IMR-90 (cell line): ENCODE measurements at regions not wholly inside any gene's neighbourhood (a gene's known extent, or its start where the extent isn't known, plus 50 kb on each side); places are given as distances from the start of the nearest gene placed in this dataset.

Source experiments
- ATAC-seq: fragments of 200-7000 bp; cut with Tn5 transposase; 2 replicates; pipeline ENCODE4 v1.9.1; 2020; ENCODE audit warnings: low read depth, mild to moderate bottlenecking, moderate library complexity
- BruUV-seq: library from RNA; stranded (reverse); fragments of 400-500 nt; replicated peaks from 2 replicates; lab custom pipeline; 2021; lab: Mats Ljungman, UMichigan
- CTCF ChIA-PET: fragments of 300-600 bp; formaldehyde crosslinking; extraction: SDS; loops from one replicate; lab custom pipeline; 2021; ENCODE audit warnings: antibody characterized with exemption; lab: Yijun Ruan, JAX
- POLR2A ChIA-PET: fragments of 300-600 bp; sonication (Branson Sonifier 250); formaldehyde crosslinking; loops from one replicate; lab custom pipeline; 2022; ENCODE audit warnings: antibody characterized with exemption; ENCODE audit not compliant: unreplicated experiment; lab: Charles Lee
- DNase-seq: peaks from one replicate; pipeline ENCODE4 v3.0.0; 2013
- H2AFZ ChIP-seq: replicated peaks from 2 replicates; pipeline ENCODE3; 2013; ENCODE audit warnings: low read length, mild to moderate bottlenecking; ENCODE audit not compliant: poor library complexity
- H2AK5ac ChIP-seq: 2 replicates; pipeline ENCODE4 v1.6.1; 2013; ENCODE audit warnings: low read depth, low read length, inconsistent platforms
- H2AK9ac ChIP-seq: replicated peaks from 2 replicates; pipeline ENCODE3; 2013; ENCODE audit warnings: mild to moderate bottlenecking, low read depth, low read length, moderate library complexity; ENCODE audit not compliant: poor library complexity
- H2BK120ac ChIP-seq: 2 replicates; pipeline ENCODE4 v1.6.1; 2013; ENCODE audit warnings: low read depth, low read length, inconsistent platforms
- H2BK15ac ChIP-seq: 3 replicates; pipeline ENCODE4 v1.6.1; 2013; ENCODE audit warnings: low read depth, low read length, inconsistent platforms
- H2BK20ac ChIP-seq: 2 replicates; pipeline ENCODE4 v1.6.1; 2013; ENCODE audit warnings: low read depth, mild to moderate bottlenecking, inconsistent platforms, low read length, moderate library complexity
- H2BK5ac ChIP-seq: 2 replicates; pipeline ENCODE4 v1.6.1; 2013; ENCODE audit warnings: mild to moderate bottlenecking, low read depth, low read length, inconsistent platforms; ENCODE audit not compliant: poor library complexity, severe bottlenecking
- H3K14ac ChIP-seq: replicated peaks from 2 replicates; pipeline ENCODE4 v1.6.1; 2013; ENCODE audit warnings: low read depth, low read length, inconsistent platforms
- H3K18ac ChIP-seq: 2 replicates; pipeline ENCODE4 v1.6.1; 2013; ENCODE audit warnings: low read depth, low read length, control low read depth
- H3K23ac ChIP-seq: 2 replicates; pipeline ENCODE4 v1.6.1; 2013; ENCODE audit warnings: low read depth, low read length, inconsistent platforms
- H3K27ac ChIP-seq: 2 replicates; pipeline ENCODE4 v1.5.1; 2013; ENCODE audit warnings: mild to moderate bottlenecking, control low read depth, low read length; ENCODE audit not compliant: insufficient read depth
- H3K27me3 ChIP-seq: 2 replicates; pipeline ENCODE4 v1.6.1; 2013; ENCODE audit warnings: low read length; ENCODE audit not compliant: control insufficient read depth, insufficient read depth
- H3K36me3 ChIP-seq: 2 replicates; pipeline ENCODE4 v1.6.1; 2013; ENCODE audit warnings: low read length, mixed read lengths; ENCODE audit not compliant: control insufficient read depth, insufficient read depth
- H3K4ac ChIP-seq: 2 replicates; pipeline ENCODE4 v1.6.1; 2013; ENCODE audit warnings: low read depth, low read length, inconsistent platforms
- H3K4me1 ChIP-seq: 2 replicates; pipeline ENCODE4 v1.6.1; 2013; ENCODE audit warnings: low read length, mixed read lengths; ENCODE audit not compliant: control insufficient read depth, insufficient read depth
- H3K4me2 ChIP-seq: 2 replicates; pipeline ENCODE4 v1.6.1; 2013; ENCODE audit warnings: low read depth, mild to moderate bottlenecking, control low read depth, low read length, moderate library complexity
- H3K4me3 ChIP-seq: 2 replicates; pipeline ENCODE4 v1.5.1; 2013; ENCODE audit warnings: low read depth, mild to moderate bottlenecking, control low read depth, low read length, moderate library complexity; ENCODE audit not compliant: insufficient read depth
- H3K56ac ChIP-seq: 2 replicates; pipeline ENCODE4 v1.6.1; 2013; ENCODE audit warnings: low read length, inconsistent platforms; ENCODE audit not compliant: insufficient read depth; ENCODE audit errors: extremely low read depth
- H3K79me1 ChIP-seq, 2 experiments: 2 replicates each; pipeline ENCODE4 v1.6.1; 2013; ENCODE audit warnings: low read length in 2 of 2, inconsistent platforms in 1 of 2, low read depth in 1 of 2
- H3K9ac ChIP-seq: 2 replicates; pipeline ENCODE4 v1.6.1; 2013; ENCODE audit warnings: low read depth, low read length, control low read depth
- H3K9me1 ChIP-seq: 2 replicates; pipeline ENCODE4 v1.6.1; 2013; ENCODE audit warnings: low read length, inconsistent platforms; ENCODE audit not compliant: insufficient read depth
- H3K9me3 ChIP-seq: 2 replicates; pipeline ENCODE4 v1.6.1; 2013; ENCODE audit warnings: low read length; ENCODE audit not compliant: control insufficient read depth, insufficient read depth
- H4K20me1 ChIP-seq: 2 replicates; pipeline ENCODE4 v1.6.1; 2013; ENCODE audit warnings: low read length, inconsistent platforms; ENCODE audit not compliant: insufficient read depth
- H4K5ac ChIP-seq: 2 replicates; pipeline ENCODE4 v1.6.1; 2013; ENCODE audit warnings: mild to moderate bottlenecking, low read depth, low read length, control low read depth
- H4K8ac ChIP-seq, 2 experiments: 2 replicates each; pipeline ENCODE4 v1.6.1; 2013; ENCODE audit warnings: low read depth in 2 of 2, low read length in 2 of 2, control low read depth in 1 of 2, inconsistent platforms in 1 of 2
- H4K91ac ChIP-seq: 2 replicates; pipeline ENCODE4 v1.6.1; 2013; ENCODE audit warnings: low read depth, low read length, inconsistent platforms; ENCODE audit not compliant: insufficient read depth
- BHLHE40 ChIP-seq: fragments of 150-350 bp; IDR thresholded peaks from 2 replicates; pipeline ENCODE4 v1.6.1; 2016; ENCODE audit warnings: mild to moderate bottlenecking, low read depth, low read length
- FOS ChIP-seq: fragments of 150-350 bp; IDR thresholded peaks from 2 replicates; pipeline ENCODE4 v1.6.1; 2016; ENCODE audit warnings: low read depth, low read length
- MAFK ChIP-seq: IDR thresholded peaks from 2 replicates; pipeline ENCODE4 v1.6.1; 2012; ENCODE audit warnings: low read depth, low read length, improper control_type of control experiment
- NFE2L2 ChIP-seq: fragments of 150-350 bp; IDR thresholded peaks from 2 replicates; pipeline ENCODE4 v1.6.1; 2016; ENCODE audit warnings: low read depth, mild to moderate bottlenecking, low read length
- RAD21 ChIP-seq: IDR thresholded peaks from 2 replicates; pipeline ENCODE4 v1.6.1; 2012; ENCODE audit warnings: low read length, improper control_type of control experiment
- RCOR1 ChIP-seq: IDR thresholded peaks from 2 replicates; pipeline ENCODE4 v1.6.1; 2012; ENCODE audit warnings: mild to moderate bottlenecking, low read length, improper control_type of control experiment; ENCODE audit not compliant: insufficient replicate concordance
- SMC3 ChIP-seq: fragments of 150-350 bp; IDR thresholded peaks from 2 replicates; pipeline ENCODE4 v1.6.1; 2016; ENCODE audit warnings: low read depth, mild to moderate bottlenecking, antibody characterized with exemption, low read length, moderate library complexity
- WGBS, 2 experiments: methylation state at CpG; one replicate each; pipeline versions ENCODE4 v1.1.5 to v1.1.7; 2013; ENCODE audit warnings: missing lambda C conversion rate in 2 of 2; ENCODE audit not compliant: insufficient read length in 1 of 2; ENCODE audit errors: extremely low coverage in 2 of 2; 5-methylcytosine and 5-hydroxymethylcytosine counted together
- dilution Hi-C: fragments of 300-500 bp; cut with HindIII; formaldehyde crosslinking; loops from one replicate; pipeline ENCODE4 v1.14.3; 2018; ENCODE audit warnings: low sequenced_read_pairs; ENCODE audit not compliant: unreplicated experiment
- in situ Hi-C: fragments of 300-500 bp; cut with MboI; formaldehyde crosslinking; loops from 3 replicates; pipeline ENCODE4 v1.14.3; 2019; ENCODE audit warnings: low sequenced_read_pairs, inconsistent platforms, mixed read lengths
- intact Hi-C: fragments of 100-400 bp; cut with micrococcal nuclease; formaldehyde crosslinking; loops from 2 replicates; pipeline ENCODE4 v1.10.0; 2022
- TF ChIP-seq, protein P1 (sequence below): fragments of 150-350 bp; IDR thresholded peaks from 2 replicates; pipeline ENCODE4 v1.6.1; 2017; ENCODE audit warnings: mild to moderate bottlenecking, antibody characterized with exemption, low read length, low read depth
- TF ChIP-seq, protein P2 (sequence below): conservative IDR thresholded peaks from 2 replicates; pipeline ENCODE4 v1.5.1; 2012; ENCODE audit warnings: mild to moderate bottlenecking, low read depth, low read length, improper control_type of control experiment

DNA sequence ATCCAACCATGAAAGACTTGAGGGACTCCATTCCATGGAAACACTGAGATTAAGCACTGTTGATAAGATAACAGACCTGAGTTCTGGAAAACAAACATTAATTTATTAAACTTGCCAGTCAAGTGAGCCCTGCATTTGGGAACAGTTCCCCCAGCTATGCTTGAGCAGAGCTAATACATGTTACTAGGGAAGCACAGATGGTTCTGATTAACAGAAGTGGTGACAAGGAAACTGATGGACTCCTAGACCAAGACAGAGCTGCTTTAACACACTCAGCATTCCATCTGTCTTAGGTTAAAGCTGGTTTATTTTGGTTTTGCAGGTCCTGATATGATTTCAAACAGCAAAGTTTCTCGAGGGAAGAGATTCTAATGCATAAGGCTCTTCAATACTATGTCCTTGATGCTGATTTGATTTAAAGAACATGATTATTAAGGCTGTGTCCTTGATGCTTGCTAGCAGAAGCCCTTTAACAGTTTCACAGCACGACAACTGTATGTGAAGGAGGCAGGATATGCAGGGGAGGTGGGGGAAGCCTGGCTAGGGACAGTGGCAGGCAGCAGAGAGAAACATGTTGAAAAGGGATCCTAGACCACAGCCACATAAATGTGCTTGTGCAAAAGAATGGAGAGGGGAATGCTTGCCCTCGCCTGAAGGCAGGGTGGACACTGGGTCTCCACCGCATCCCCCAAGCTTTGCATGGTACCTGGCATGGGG lies 66.2 kb downstream of the ACTBL2 start:
- WGBS, 2 experiments, result 76% methylated on average over 2 of the region's 4 CpGs; no CpG with 5 or more reads in 1 of the 2 experiments
- intact Hi-C loops, result no loop called here
- Histone ChIP-seq H2AK5ac (peak overlapping the region; percentile 88), H4K20me1 (no peaks in the 10 kb centered on the region), H3K14ac (peak overlapping the region; percentile 68), H3K23ac (peak overlapping the region; percentile 8; the same call in 1 of the 2 replicates), H3K79me1 (no peaks in the 10 kb centered on the region), H2BK5ac (no peak overlapping the region), H2BK20ac (peak overlapping the region; percentile 47), H3K9me1 (peaks cover 12% of the 10 kb centered on the region), H3K4ac (peak overlapping the region; percentile 74), H3K4me2 (no peak overlapping the region), H3K9ac (peak overlapping the region; percentile 9; the same call in 1 of the 2 replicates), H3K9me3 (no peaks in the 10 kb centered on the region), H2AFZ (peak overlapping the region; percentile 53), H3K36me3 (no peaks in the 10 kb centered on the region), H4K5ac (peak overlapping the region; percentile 1; the same call in 1 of the 2 replicates), H3K56ac (no peak overlapping the region), H4K91ac (peak overlapping the region; percentile 26), H2BK120ac (peak overlapping the region; percentile 82), H3K4me3 (no peak overlapping the region), H3K27ac (peak overlapping the region; percentile 56; the same call in 1 of the 2 replicates), H2AK9ac (peak overlapping the region; percentile 33), H3K18ac (peak overlapping the region; percentile 10), H3K27me3 (no peaks in the 10 kb centered on the region), H3K4me1 (peaks cover 10% of the 10 kb centered on the region), H4K8ac (peak overlapping the region in 1 of 2 experiments; percentile 16; a peak in 2 of 4 replicates), H2BK15ac (peak overlapping the region; percentile 35; the same call in 2 of the 3 replicates)
- dilution Hi-C loops, result no loop called here
- in situ Hi-C loops, result loop anchor here (25.0 kb wide), 1 partner anchor 1046 kb away; the partner anchor contains the start of gene PLK2
- BruUV-seq, result no TSS peak
- ChIA-PET POLR2A (no interaction called here), CTCF (interaction anchor here (0.6 to 0.7 kb wide), 2 partner anchors 122 to 439 kb away, joined by 3 read pairs; no protein-coding TSS in a partner anchor)
- peak; percentile 85 for DNase-seq
- ATAC-seq, result peak; percentile 85
- TF ChIP-seq, protein P1, sequence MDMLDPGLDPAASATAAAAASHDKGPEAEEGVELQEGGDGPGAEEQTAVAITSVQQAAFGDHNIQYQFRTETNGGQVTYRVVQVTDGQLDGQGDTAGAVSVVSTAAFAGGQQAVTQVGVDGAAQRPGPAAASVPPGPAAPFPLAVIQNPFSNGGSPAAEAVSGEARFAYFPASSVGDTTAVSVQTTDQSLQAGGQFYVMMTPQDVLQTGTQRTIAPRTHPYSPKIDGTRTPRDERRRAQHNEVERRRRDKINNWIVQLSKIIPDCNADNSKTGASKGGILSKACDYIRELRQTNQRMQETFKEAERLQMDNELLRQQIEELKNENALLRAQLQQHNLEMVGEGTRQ, result no peak
- TF ChIP-seq MAFK, result no peak; the same call in 1 of the 2 replicates
- TF ChIP-seq SMC3, result no peak
- no peak for TF ChIP-seq RCOR1
- no peak for TF ChIP-seq RAD21
- TF ChIP-seq, protein P2, sequence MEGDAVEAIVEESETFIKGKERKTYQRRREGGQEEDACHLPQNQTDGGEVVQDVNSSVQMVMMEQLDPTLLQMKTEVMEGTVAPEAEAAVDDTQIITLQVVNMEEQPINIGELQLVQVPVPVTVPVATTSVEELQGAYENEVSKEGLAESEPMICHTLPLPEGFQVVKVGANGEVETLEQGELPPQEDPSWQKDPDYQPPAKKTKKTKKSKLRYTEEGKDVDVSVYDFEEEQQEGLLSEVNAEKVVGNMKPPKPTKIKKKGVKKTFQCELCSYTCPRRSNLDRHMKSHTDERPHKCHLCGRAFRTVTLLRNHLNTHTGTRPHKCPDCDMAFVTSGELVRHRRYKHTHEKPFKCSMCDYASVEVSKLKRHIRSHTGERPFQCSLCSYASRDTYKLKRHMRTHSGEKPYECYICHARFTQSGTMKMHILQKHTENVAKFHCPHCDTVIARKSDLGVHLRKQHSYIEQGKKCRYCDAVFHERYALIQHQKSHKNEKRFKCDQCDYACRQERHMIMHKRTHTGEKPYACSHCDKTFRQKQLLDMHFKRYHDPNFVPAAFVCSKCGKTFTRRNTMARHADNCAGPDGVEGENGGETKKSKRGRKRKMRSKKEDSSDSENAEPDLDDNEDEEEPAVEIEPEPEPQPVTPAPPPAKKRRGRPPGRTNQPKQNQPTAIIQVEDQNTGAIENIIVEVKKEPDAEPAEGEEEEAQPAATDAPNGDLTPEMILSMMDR, result no peak
- no peak for TF ChIP-seq FOS
- TF ChIP-seq BHLHE40, result no peak
- TF ChIP-seq NFE2L2, result no peak
